K562 (cell line): ENCODE measurements at regions not wholly inside any gene's neighbourhood (a gene's known extent, or its start where the extent isn't known, plus 50 kb on each side); places are given as distances from the start of the nearest gene placed in this dataset.

Experiments used
- ADNP ChIP-seq: fragments of 200-800 bp; sonication (Bioruptor generic); IDR thresholded peaks from 2 replicates; pipeline ENCODE4 v1.6.1; 2016; ENCODE audit warnings: missing genetic modification characterization, missing compliant biosample characterization
- AFF4 ChIP-seq: sonication (generic); formaldehyde crosslinking; IDR thresholded peaks from 2 replicates; pipeline ENCODE4 v1.8.0; 2023; ENCODE audit warnings: mild to moderate bottlenecking, missing genetic modification reagents
- BCL6 ChIP-seq: fragments of 250-450 bp; sonication (Bioruptor Pico); IDR thresholded peaks from 2 replicates; pipeline ENCODE4 v1.4.0; 2020
- DEAF1 ChIP-seq: fragments of 450-650 bp; formaldehyde crosslinking; IDR thresholded peaks from 2 replicates; pipeline ENCODE4 v1.4.0; 2020; ENCODE audit warnings: mild to moderate bottlenecking, moderate library complexity
- DPF2 ChIP-seq: fragments of 450-650 bp; IDR thresholded peaks from 2 replicates; pipeline ENCODE4 v1.6.1; 2016
- HNRNPUL1 ChIP-seq: fragments of 200-400 bp; formaldehyde crosslinking; IDR thresholded peaks from 2 replicates; pipeline ENCODE4 v1.6.1; 2017; ENCODE audit warnings: low read length
- NCOA1 ChIP-seq: fragments of 450-650 bp; IDR thresholded peaks from 2 replicates; pipeline ENCODE4 v1.6.1; 2016; ENCODE audit warnings: low read depth
- PRDM10 ChIP-seq: fragments of 450-650 bp; IDR thresholded peaks from 2 replicates; pipeline ENCODE4 v1.6.1; 2018; ENCODE audit not compliant: partially characterized antibody
- PRMT5 ChIP-seq: sonication (generic); formaldehyde crosslinking; IDR thresholded peaks from 2 replicates; pipeline ENCODE4 v1.5.0; 2020; ENCODE audit warnings: missing genetic modification reagents
- THAP7 ChIP-seq: fragments of 250-450 bp; sonication (Bioruptor Pico); IDR thresholded peaks from 2 replicates; pipeline ENCODE4 v1.5.0; 2021
- VEZF1 ChIP-seq: fragments of 200-800 bp; sonication (Bioruptor generic); IDR thresholded peaks from 2 replicates; pipeline ENCODE4 v1.6.1; 2017; ENCODE audit warnings: missing genetic modification characterization, missing compliant biosample characterization

GRCh38 chr7:106979551-106980357 lies 64.8 kb upstream of the PRKAR2B start (continued):
- TF ChIP-seq VEZF1 (CRISPR knock-in tag) (peak; percentile 25; the same call in 1 of the 2 replicates), BCL6 (no peak), PRMT5 (CRISPR knock-in tag) (no peak), ADNP (no peak), AFF4 (CRISPR knock-in tag) (no peak; the same call in 1 of the 2 replicates), HNRNPUL1 (no peak), NCOA1 (peak; percentile 58), THAP7 (no peak), PRDM10 (peak; percentile 48), DPF2 (peak; percentile 56), DEAF1 (CRISPR knock-in tag) (peak; percentile 40)
